Heart right ventricle (tissue), 16 donors: ENCODE measurements at regions not wholly inside any gene's neighbourhood (a gene's known extent, or its start where the extent isn't known, plus 50 kb on each side); places are given as distances from the start of the nearest gene placed in this dataset.

Source experiments
- ATAC-seq, 8 donors: fragments of 200-7000 bp; cut with Tn5 transposase; one replicate each; pipeline ENCODE4 v1.9.1; 2020; ENCODE audit warnings: mild to moderate bottlenecking in 8 of 8, moderate library complexity in 8 of 8, moderate number of reproducible peaks in 1 of 8
- DNase-seq, 2 donors: peaks; one replicate each; pipeline ENCODE4 v3.0.0-alpha.2; 2020
- H3K27ac ChIP-seq, 10 donors: fragments of 200-600 bp; sonication (generic) in 2 of 10; one replicate each; pipeline versions ENCODE4 v1.5.0 to v1.8.0; 2020 to 2022; ENCODE audit warnings: mild to moderate bottlenecking in 3 of 10
- H3K27me3 ChIP-seq, 7 donors: fragments of 200-600 bp; one replicate each; pipeline ENCODE4 v1.8.0; 2021 to 2022; ENCODE audit warnings: mild to moderate bottlenecking in 2 of 7
- H3K36me3 ChIP-seq, 9 donors: fragments of 200-600 bp; sonication (generic) in 1 of 9; one replicate each; pipeline versions ENCODE4 v1.5.0 to v1.8.0; 2020 to 2022; ENCODE audit warnings: mild to moderate bottlenecking in 2 of 9
- H3K4me1 ChIP-seq, 9 donors: fragments of 200-600 bp; sonication (generic) in 1 of 9; one replicate each; pipeline versions ENCODE4 v1.5.0 to v1.8.0; 2020 to 2022; ENCODE audit warnings: mild to moderate bottlenecking in 4 of 9
- H3K4me3 ChIP-seq, 10 donors: fragments of 200-600 bp; sonication (generic) in 2 of 10; one replicate each; pipeline versions ENCODE4 v1.5.0 to v1.8.0; 2020 to 2022; ENCODE audit warnings: mild to moderate bottlenecking in 7 of 10, moderate library complexity in 2 of 10
- H3K9me3 ChIP-seq, 11 donors: fragments of 200-600 bp in 10 of 11; sonication (generic) in 2 of 11; one replicate each; pipeline versions ENCODE4 v1.5.0 to v1.8.0; 2013 to 2022; ENCODE audit warnings: mild to moderate bottlenecking in 2 of 11, control low read depth in 1 of 11, moderate library complexity in 1 of 11
- WGBS, 2 donors: extraction: QIAGEN DNeasy Blood & Tissue Kit; methylation state at CpG; one replicate each; pipeline ENCODE4 v1.1.7; 2013; ENCODE audit warnings: inconsistent platforms in 1 of 2; 5-methylcytosine and 5-hydroxymethylcytosine counted together
- intact Hi-C, 10 donors: fragments of 100-400 bp; cut with DNase I; formaldehyde crosslinking; loops; one replicate each; pipeline versions ENCODE4 v1.11.1 to v1.14.2; 2022
- TF ChIP-seq, protein P1 (sequence below), 9 donors: fragments of 200-600 bp; sonication (generic) in 2 of 9; IDR thresholded peaks; one replicate each; pipeline versions ENCODE4 v1.5.0 to v1.8.0; 2021 to 2022; ENCODE audit warnings: antibody characterized with exemption in 9 of 9, mild to moderate bottlenecking in 5 of 9, moderate library complexity in 1 of 9
- donor health status: Arrhythmogenic right ventricular cardiomyopathy.
- donor health status: ischemic (EF 13 %, LVEDD 7.1; RV severe dilation, severe dysfunction).
- donor health status: healthy with polysubstance abuse.
- donor health status: DM: no; HTN: yes; CAD: no.
- donor health status: DM: no; HTN: no; CAD: no.
- donor health status: ischemic (EF 25% LVEDD 6.9; RV normal size, moderate dysfunction).
- donor health status: ischemic (EF 25% LVEDD 5.7; RV mildly dilated, moderate dysfunction).
- donor health status: healthy.
- donor health status: DM: yes; HTN: yes; CAD: no.
- donor health status: Ischemic cardiomyopathy.
- donor health status: ischemic (EF 35%, LVEDD 5.7; RV mildly dilated, moderate dysfunction).
- donor health status: nonischemic (EF 11% LVEDD 7.7; RV severe dilation, severe dysfunction).
- donor health status: DM: yes; HTN: yes; CAD: no.
- donor health status: PGD.
- donor health status: ischemic (EF 29% LVEDD 5.4; RV normal size, mild dysfunction).
- donor health status: nonischemic (EF 23%, LVEDD 6.1; RV moderate dilation, normal function).

- Histone ChIP-seq H3K27ac (no peak overlapping the region), H3K9me3 (no peaks in the 10 kb centered on the region), H3K27me3 (peaks cover 0 to 67% (median 36%) of the 10 kb centered on the region in 7 donors), H3K4me1 (no peaks in the 10 kb centered on the region), H3K4me3 (no peak overlapping the region), H3K36me3 (no peaks in the 10 kb centered on the region)
- TF ChIP-seq, protein P1, sequence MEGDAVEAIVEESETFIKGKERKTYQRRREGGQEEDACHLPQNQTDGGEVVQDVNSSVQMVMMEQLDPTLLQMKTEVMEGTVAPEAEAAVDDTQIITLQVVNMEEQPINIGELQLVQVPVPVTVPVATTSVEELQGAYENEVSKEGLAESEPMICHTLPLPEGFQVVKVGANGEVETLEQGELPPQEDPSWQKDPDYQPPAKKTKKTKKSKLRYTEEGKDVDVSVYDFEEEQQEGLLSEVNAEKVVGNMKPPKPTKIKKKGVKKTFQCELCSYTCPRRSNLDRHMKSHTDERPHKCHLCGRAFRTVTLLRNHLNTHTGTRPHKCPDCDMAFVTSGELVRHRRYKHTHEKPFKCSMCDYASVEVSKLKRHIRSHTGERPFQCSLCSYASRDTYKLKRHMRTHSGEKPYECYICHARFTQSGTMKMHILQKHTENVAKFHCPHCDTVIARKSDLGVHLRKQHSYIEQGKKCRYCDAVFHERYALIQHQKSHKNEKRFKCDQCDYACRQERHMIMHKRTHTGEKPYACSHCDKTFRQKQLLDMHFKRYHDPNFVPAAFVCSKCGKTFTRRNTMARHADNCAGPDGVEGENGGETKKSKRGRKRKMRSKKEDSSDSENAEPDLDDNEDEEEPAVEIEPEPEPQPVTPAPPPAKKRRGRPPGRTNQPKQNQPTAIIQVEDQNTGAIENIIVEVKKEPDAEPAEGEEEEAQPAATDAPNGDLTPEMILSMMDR (IDR thresholded peaks at IDR 0.05), result no peak
- 81 to 89% methylated on average over 1 of the region's 1 CpG for WGBS, 2 donors
- no peak for DNase-seq
- ATAC-seq, result no peak
- intact Hi-C loops, result no loop called here
Observed at GRCh38 chr12:3933819-3934192, 60.6 kb upstream of the PARP11 start.

GRCh38 chr12:3933074-3933818 is 60.0 kb upstream of the PARP11 start:
- no peak overlapping the region for H3K4me3 ChIP-seq
- no peaks in the 10 kb centered on the region for H3K36me3 ChIP-seq
- ATAC-seq, result no peak
- no peaks in the 10 kb centered on the region for H3K9me3 ChIP-seq
- H3K27me3 ChIP-seq, result peaks cover 0 to 66% (median 42%) of the 10 kb centered on the region in 7 donors
- H3K27ac ChIP-seq, result no peak overlapping the region
- WGBS, 2 donors, result 79 to 87% methylated on average over 9 of the region's 9 CpGs
- intact Hi-C loops, result no loop called here
- TF ChIP-seq, protein P1 (IDR thresholded peaks at IDR 0.05), result no peak
- DNase-seq, result no peak
- H3K4me1 ChIP-seq, result no peaks in the 10 kb centered on the region

GRCh38 chr12:3931776-3932175 is 58.6 kb upstream of the PARP11 start:
- Histone ChIP-seq H3K4me3 (no peak overlapping the region), H3K27ac (no peak overlapping the region), H3K27me3 (peaks cover 0 to 71% (median 48%) of the 10 kb centered on the region in 7 donors), H3K4me1 (no peaks in the 10 kb centered on the region), H3K9me3 (no peaks in the 10 kb centered on the region), H3K36me3 (no peaks in the 10 kb centered on the region)
- no peak for ATAC-seq
- 56 to 57% methylated on average over 5 of the region's 5 CpGs for WGBS, 2 donors
- TF ChIP-seq, protein P1 (IDR thresholded peaks at IDR 0.05), result no peak
- intact Hi-C loops, result no loop called here
- DNase-seq, result no peak

DNA sequence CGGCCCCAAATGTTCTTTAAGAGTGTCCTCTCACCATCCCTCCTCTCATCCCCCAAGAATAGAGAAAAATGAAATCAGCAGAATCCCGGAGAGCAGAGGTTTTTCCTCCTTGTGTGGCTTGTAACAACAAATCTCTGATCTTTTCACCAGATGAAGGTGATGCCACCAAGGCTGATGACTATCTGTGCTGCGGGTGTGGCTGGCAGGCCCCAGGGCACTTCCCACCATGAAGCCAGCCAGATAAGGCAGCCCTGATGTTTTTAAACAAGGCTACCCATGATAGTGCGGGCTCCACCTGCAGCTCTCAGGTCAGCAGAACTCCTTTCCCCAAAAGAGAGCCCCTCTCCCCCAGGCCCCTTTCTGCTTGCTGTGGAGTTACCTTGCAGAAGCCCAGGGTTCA is 58.0 kb upstream of the PARP11 start:
- H3K27me3 ChIP-seq, result peaks cover 0 to 71% (median 51%) of the 10 kb centered on the region in 7 donors
- H3K4me1 ChIP-seq, result no peaks in the 10 kb centered on the region
- ATAC-seq (no peak), DNase-seq (no peak)
- intact Hi-C loops, result no loop called here
- H3K36me3 ChIP-seq, result no peaks in the 10 kb centered on the region
- H3K9me3 ChIP-seq, result no peaks in the 10 kb centered on the region
- WGBS, 2 donors, result 84 to 90% methylated on average over 4 of the region's 4 CpGs
- H3K27ac ChIP-seq, result no peak overlapping the region
- H3K4me3 ChIP-seq, result no peak overlapping the region
- TF ChIP-seq, protein P1 (IDR thresholded peaks at IDR 0.05), result no peak
